DND-41 (cell line): ENCODE measurements at regions not wholly inside any gene's neighbourhood (a gene's known extent, or its start where the extent isn't known, plus 50 kb on each side); places are given as distances from the start of the nearest gene placed in this dataset.
A peak's percentile ranks its signal among the peaks of the same experiment; 100 is the strongest.

Source experiments
- ATAC-seq: fragments of 200-7000 bp; cut with Tn5 transposase; 3 replicates; pipeline ENCODE4 v1.9.1; 2021; ENCODE audit warnings: low read depth; ENCODE audit not compliant: insufficient read depth
- DNase-seq: peaks from one replicate; pipeline ENCODE4 v3.0.0-alpha.2; 2020
- H2AFZ ChIP-seq: 2 replicates; pipeline ENCODE4 v1.6.0; 2012; ENCODE audit warnings: low read depth, low read length
- H3K27ac ChIP-seq: 2 replicates; pipeline ENCODE4 v1.5.1; 2012; ENCODE audit warnings: low read length, inconsistent platforms
- H3K27me3 ChIP-seq: fragments of 200-600 bp; sonication (generic); 2 replicates; pipeline ENCODE4 v1.6.0; 2012; ENCODE audit warnings: low read length, mild to moderate bottlenecking, inconsistent platforms; ENCODE audit not compliant: insufficient read depth, poor library complexity
- H3K36me3 ChIP-seq: 2 replicates; pipeline ENCODE4 v1.5.1; 2012; ENCODE audit warnings: low read length, inconsistent platforms; ENCODE audit not compliant: insufficient read depth
- H3K4me1 ChIP-seq: 2 replicates; pipeline ENCODE4 v1.5.1; 2012; ENCODE audit warnings: mild to moderate bottlenecking, low read length; ENCODE audit not compliant: insufficient read depth
- H3K4me2 ChIP-seq: 2 replicates; pipeline ENCODE4 v1.6.0; 2012; ENCODE audit warnings: mild to moderate bottlenecking, moderate library complexity, low read length, inconsistent platforms; ENCODE audit not compliant: insufficient read depth
- H3K4me3 ChIP-seq, 2 experiments: fragments of 200-600 bp in 1 of 2; shearing (Covaris generic) in 1 of 2; 2 replicates each; pipeline ENCODE4 v1.5.1; 2012 to 2016; ENCODE audit warnings: inconsistent platforms in 2 of 2, low read length in 2 of 2, mild to moderate bottlenecking in 2 of 2, low read depth in 1 of 2, moderate library complexity in 1 of 2
- H3K79me2 ChIP-seq: 2 replicates; pipeline ENCODE4 v1.6.0; 2012; ENCODE audit warnings: low read length, inconsistent platforms; ENCODE audit not compliant: insufficient read depth
- H3K9ac ChIP-seq: 2 replicates; pipeline ENCODE4 v1.6.0; 2012; ENCODE audit warnings: low read depth, mild to moderate bottlenecking, inconsistent platforms, low read length, moderate library complexity
- H3K9me3 ChIP-seq: 2 replicates; pipeline ENCODE4 v1.5.1; 2012; ENCODE audit warnings: low read length, moderate library complexity, mild to moderate bottlenecking, inconsistent platforms; ENCODE audit not compliant: insufficient read depth, severe bottlenecking
- H4K20me1 ChIP-seq: 2 replicates; pipeline ENCODE4 v1.6.0; 2012; ENCODE audit warnings: low read length; ENCODE audit not compliant: insufficient read depth
- CTCF ChIP-seq: IDR thresholded peaks from 2 replicates; pipeline ENCODE4 v1.5.1; 2012; ENCODE audit warnings: borderline replicate concordance, low read length, moderate library complexity, mild to moderate bottlenecking; ENCODE audit not compliant: poor library complexity, severe bottlenecking; ENCODE audit errors: extremely low read depth
- EZH2 ChIP-seq: IDR thresholded peaks from 3 replicates; pipeline ENCODE4 v1.6.1; 2012; ENCODE audit warnings: borderline replicate concordance, low read depth, mild to moderate bottlenecking, moderate library complexity, low read length, inconsistent platforms; ENCODE audit not compliant: severe bottlenecking

GRCh38 chr1:192477630-192478029, 97.9 kb upstream of the RGS1 start:
- peak; percentile 89 for ATAC-seq

DNA sequence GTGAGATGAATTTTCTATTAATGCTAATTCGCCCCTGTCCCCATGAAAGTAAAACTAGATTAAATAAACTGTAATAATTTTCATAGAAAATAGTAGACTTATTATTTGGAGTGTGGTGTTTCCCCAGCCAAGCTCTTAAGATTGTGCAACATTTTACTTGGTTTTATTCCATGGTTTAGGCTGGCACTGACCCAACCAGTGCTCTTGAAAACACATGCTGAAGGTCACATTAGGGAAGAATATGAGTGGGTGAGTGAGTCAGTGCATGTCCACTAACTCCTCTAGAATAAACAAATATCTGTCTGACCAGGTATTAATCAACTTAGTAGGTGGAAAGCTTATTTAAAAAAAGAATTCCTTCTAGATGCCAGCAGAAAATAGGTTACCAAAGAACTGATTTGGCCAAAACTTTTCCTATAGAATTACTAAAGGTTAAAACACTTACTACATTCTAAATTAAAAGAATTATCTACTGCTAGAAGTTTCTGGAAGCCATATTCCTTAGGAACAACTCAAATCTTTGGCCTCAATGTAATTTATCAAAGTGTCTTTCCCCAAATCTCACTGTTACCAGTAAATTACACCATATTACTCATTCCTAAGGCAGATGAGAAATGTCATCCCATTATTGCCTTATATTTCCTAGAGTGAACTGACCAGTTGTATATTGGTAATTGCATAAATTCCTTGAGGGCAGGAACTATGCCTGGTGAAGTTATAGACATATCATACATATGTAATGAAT, 89.7 kb upstream of the RGS1 start:
- no peak overlapping the region; the same call in 1 of the 2 replicates for H2AFZ ChIP-seq
- H3K9me3 ChIP-seq = no peaks in the 10 kb centered on the region
- DNase-seq (no peak), ATAC-seq (no peak)
- H3K4me1 ChIP-seq = peaks cover 22% of the 10 kb centered on the region
- H3K27ac ChIP-seq = no peak overlapping the region
- H3K4me2 ChIP-seq = no peak overlapping the region
- H3K36me3 ChIP-seq = no peaks in the 10 kb centered on the region
- H4K20me1 ChIP-seq = no peaks in the 10 kb centered on the region
- TF ChIP-seq EZH2 = no peak
- no peak for TF ChIP-seq CTCF
- no peak overlapping the region for H3K9ac ChIP-seq
- no peak overlapping the region for H3K4me3 ChIP-seq
- H3K27me3 ChIP-seq = no peaks in the 10 kb centered on the region
- H3K79me2 ChIP-seq = no peaks in the 10 kb centered on the region

More at GRCh38 chr1:192477630-192478029, 97.9 kb upstream of the RGS1 start:
- no peak overlapping the region for H3K9ac ChIP-seq
- H3K27ac ChIP-seq = peak overlapping the region; percentile 73; the same call in 1 of the 2 replicates
- H3K4me3 ChIP-seq = no peak overlapping the region
- H3K27me3 ChIP-seq = no peaks in the 10 kb centered on the region
- H2AFZ ChIP-seq = no peak overlapping the region
- H3K36me3 ChIP-seq = no peaks in the 10 kb centered on the region
- H3K9me3 ChIP-seq = peaks cover 5% of the 10 kb centered on the region
- no peak overlapping the region for H3K4me2 ChIP-seq
- TF ChIP-seq CTCF (peak; percentile 83), EZH2 (no peak)
- H3K79me2 ChIP-seq = no peaks in the 10 kb centered on the region
- no peak for DNase-seq
- H3K4me1 ChIP-seq = peaks cover 30% of the 10 kb centered on the region
- H4K20me1 ChIP-seq = no peaks in the 10 kb centered on the region

- Histone ChIP-seq H3K9ac (no peak overlapping the region), H2AFZ (no peak overlapping the region; the same call in 1 of the 2 replicates), H3K27ac (no peak overlapping the region), H3K9me3 (no peaks in the 10 kb centered on the region), H3K27me3 (no peaks in the 10 kb centered on the region), H3K4me1 (peaks cover 22% of the 10 kb centered on the region), H3K79me2 (no peaks in the 10 kb centered on the region), H4K20me1 (no peaks in the 10 kb centered on the region), H3K4me2 (no peak overlapping the region), H3K36me3 (no peaks in the 10 kb centered on the region), H3K4me3 (no peak overlapping the region)
- no peak for DNase-seq
- ATAC-seq = no peak
- TF ChIP-seq EZH2 (no peak), CTCF (peak; percentile 40)
These were observed 87.5 kb upstream of the RGS1 start for GRCh38 chr1:192488058-192488457.
